NCI-H2107 (cell line): ENCODE measurements at regions not wholly inside any gene's neighbourhood (a gene's known extent, or its start where the extent isn't known, plus 50 kb on each side); places are given as distances from the start of the nearest gene placed in this dataset.

Experiments
- DNase-seq: peaks from one replicate; lab custom pipeline; 2025; lab: John Stamatoyannopoulos, UW

DNA sequence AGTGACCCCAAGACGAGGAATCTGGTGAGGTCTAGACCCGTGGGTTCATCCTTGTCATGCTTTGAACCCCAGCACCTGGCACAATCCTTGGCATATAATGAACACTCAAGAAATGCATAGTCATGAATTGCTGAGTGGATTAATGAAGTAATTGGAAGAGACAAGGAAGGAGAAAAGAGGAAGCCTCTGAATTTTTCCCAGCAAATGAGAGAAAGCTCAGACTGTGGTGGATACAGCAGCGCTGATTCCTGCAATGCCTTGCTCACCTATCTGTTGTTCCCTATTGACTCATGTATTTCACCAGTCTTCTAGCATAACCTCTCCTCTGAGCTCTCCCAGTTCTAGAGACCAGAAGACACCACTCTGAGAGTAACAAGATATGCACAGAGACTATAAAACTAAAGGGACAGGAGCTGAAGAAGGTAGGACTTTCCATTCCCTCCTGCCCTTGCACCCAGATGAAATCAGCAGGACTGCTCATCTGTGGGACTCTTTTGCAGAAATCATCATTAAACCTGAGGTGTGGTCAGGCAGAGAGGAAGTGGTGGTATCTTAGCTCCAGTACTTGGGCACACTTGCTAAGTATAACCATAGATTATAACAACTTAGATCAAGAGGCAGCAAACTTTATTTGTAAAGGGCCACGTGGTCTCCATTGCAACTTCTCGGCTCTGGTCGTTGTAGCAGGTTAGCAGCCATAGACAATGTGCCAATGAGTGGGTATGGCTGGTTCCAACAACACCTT is 102.8 kb downstream of the MAF start:
- no peak for DNase-seq

DNA sequence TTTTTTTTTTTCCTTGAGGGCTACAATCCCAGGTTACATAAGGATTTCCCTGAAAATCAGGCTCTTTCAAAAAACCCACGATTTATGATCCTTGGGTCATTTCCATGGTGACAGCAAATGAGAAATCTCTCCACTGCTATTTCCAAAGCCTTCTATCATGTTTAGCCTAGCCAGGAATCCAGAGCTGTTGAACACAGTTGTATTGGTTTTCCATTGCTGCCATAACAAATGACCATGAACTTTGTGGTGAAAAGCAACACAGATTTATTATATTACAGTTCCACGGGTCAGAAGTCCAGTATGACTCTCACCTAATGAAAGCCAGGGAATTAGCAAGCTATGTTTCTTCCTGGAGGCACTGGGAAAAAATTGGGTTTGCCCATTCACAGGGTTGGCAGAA is 106.6 kb downstream of the MAF start:
- no peak for DNase-seq

- DNase-seq: no peak
These were observed 108.5 kb downstream of the MAF start for GRCh38 chr16:79492036-79492435.

DNA sequence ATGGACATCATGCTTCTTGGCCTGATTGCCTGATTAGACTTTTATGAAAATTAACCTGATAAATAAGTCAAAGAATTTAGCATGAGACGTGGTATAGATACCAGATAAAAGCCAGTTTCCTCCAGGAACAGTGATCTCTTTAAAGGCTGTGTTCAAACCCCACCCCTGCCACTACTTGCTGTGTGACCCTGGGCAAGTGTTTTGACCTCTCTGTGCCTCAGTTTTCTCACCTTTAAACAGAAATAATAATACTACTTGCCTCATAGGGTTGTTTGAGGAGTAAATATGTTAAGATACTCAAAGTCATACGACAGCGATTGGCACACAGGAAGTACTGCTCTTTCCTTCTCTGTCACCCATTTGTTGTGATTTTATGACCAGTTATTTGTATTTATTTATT is 115.5 kb downstream of the MAF start:
- no peak for DNase-seq

DNA sequence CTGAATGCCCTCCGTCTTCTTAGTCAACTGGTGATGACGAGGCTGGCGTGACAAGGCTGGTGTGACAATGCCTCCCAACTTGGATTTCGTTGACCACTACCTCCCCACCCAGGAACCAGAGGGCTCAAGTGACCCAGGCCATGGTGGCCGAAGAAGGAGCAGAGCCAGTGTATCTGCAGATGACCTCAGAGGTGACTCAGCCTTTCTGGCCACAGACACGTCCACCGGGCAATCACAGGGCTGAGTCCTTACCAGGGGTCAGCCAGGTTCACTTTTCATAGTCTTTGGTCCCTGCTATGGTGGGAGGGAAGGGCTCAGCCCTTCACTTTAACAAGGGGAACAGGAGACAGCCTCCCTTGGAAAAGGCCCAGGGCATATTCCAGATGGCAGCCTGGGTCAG is 116.3 kb downstream of the MAF start:
- no peak for DNase-seq

GRCh38 chr16:79483336-79483735 is 117.2 kb downstream of the MAF start:
- DNase-seq: no peak

DNA sequence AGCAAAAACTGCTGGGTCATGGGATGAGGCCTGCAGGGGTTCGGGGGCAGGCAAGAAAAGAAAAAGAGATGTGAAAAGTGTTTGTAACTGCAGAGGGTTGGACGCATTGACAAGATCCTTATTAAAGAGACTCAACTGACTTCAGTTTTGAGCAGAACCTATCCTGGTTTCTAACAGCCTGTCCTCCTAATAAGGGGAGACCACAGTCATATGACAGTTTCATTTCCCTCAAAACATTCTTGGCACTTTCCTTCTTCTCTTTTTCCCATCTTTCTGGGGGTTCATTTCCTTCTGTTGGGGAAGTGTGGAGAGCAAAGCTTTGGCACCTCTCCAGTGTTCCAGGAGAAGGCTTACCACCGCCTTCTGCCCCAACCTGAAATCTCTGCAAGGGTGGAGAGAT is 118.5 kb downstream of the MAF start:
- no peak for DNase-seq

DNA sequence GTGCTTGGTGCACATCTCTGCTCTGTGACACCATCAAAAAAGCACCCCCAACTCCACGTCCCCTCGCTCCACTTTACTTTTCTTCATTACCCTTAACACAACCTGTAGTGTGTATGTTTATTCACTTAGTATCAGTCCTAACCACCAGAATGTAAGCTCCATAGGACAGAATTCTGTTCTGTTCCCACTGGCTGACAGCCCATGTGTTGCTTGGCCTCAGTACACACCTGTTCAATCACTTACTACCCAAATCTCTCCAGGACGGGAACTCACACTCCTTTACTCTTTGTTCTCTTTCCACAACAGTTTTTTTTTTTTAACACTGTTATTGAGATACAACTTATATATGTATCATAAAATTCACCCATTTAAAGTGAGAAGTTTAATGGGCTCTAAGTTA is 119.6 kb downstream of the MAF start:
- no peak for DNase-seq

DNA sequence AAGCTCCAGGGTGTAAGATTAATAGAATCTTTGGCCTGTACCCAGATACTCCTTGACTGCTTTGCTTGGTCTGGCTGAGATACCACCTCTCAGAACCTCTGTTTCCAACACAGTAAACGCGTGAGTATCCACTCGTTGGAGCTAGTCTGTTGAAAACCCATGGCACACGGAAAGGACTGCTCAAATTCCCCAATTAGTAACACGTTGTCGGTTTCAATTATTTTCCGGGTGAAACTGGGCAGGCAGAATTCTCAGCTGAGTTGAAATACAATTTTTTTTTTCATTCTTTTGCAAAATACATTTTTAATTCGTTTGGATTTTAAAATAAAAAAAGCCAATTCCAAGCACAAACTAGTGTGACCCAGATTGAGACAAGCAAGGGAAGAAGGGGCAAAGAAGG is 120.5 kb downstream of the MAF start:
- no peak for DNase-seq

DNA sequence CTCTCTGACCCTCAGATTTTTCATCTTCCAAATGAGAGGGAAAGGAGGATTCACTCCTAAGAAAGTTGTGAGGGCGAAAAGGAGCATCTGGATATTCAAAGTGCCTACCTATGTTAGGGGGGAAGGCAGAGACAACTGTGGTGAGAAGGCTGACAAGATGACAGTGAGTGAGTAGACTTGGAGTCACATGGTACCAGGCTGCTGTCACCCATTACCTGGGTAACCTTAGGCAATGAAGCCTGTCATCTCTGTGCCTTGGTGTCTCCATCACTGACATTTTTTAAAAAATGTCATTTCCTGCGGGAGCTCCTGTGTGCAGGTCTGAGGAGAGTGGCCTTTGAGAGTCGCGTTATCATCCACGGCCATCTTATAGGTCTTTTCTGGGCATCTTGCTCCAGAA is 124.0 kb downstream of the MAF start:
- no peak for DNase-seq

DNA sequence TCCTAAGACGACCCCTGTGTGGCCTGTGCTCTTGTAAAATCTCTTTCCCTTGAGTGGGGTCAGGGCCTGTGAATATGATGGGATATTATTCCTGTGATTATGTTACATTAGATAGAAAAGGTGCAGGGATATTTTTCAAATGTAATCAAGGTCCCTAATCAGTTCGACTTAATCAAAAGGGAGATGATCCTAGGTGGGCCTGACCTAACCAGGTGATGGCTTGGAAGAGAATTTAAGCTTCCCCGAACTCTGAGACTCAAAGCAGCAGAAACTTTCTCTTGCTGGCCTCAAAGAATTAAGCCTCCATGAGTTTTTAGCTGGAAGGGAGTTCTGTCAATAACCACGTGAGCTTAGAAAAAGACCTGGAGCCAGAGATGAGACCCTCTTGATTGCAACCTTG is 124.7 kb downstream of the MAF start:
- DNase-seq: no peak

DNA sequence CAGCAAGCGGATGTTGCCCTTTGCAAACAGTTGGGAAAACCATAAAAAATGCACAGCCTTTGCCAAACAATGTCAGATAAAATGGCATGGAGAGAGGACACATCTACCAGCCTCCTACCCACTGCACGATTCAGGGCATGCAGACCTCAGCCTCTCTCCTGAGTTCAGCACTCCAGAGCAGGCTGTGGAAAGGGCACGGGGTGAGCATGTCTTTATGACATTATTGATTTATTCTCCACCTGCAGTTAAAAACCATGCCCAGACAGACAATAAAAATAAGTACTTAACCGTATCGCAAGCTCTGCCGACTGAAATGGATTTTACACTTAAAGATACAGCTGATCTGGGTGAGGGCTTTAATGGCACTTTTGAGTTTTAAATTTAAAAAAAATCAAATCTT is 127.1 kb downstream of the MAF start:
- no peak for DNase-seq

GRCh38 chr16:79472426-79472825 is 128.1 kb downstream of the MAF start:
- no peak for DNase-seq

GRCh38 chr16:79469999-79470398 is 130.5 kb downstream of the MAF start:
- no peak for DNase-seq

GRCh38 chr16:79468631-79469030 is 131.9 kb downstream of the MAF start:
- DNase-seq: no peak

GRCh38 chr16:79468121-79468552 is 132.4 kb downstream of the MAF start:
- DNase-seq: no peak

DNA sequence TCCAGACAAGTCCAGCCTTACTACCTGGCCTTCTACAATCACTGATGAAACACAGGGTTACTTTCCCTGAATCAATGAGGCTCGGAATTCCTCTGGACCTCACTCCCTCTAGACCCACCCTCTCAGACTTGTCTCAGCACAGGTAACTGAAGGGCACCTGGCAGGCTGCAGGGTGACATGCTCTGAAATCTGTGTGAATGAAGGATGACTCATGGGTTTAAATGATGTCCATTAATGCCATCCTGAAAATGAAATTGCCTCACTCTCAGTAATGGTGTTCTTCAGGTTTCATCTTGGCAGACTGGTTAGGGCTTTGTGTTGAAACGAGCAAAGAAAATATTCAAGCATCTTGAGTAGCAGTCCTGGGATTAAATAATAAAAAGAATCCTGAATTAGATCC is 134.4 kb downstream of the MAF start:
- no peak for DNase-seq

GRCh38 chr16:79463841-79464240 is 136.7 kb downstream of the MAF start:
- no peak for DNase-seq

GRCh38 chr16:79456036-79456435 is 144.5 kb downstream of the MAF start:
- DNase-seq: no peak

GRCh38 chr16:79452671-79453070 is 147.9 kb downstream of the MAF start:
- DNase-seq: no peak

DNA sequence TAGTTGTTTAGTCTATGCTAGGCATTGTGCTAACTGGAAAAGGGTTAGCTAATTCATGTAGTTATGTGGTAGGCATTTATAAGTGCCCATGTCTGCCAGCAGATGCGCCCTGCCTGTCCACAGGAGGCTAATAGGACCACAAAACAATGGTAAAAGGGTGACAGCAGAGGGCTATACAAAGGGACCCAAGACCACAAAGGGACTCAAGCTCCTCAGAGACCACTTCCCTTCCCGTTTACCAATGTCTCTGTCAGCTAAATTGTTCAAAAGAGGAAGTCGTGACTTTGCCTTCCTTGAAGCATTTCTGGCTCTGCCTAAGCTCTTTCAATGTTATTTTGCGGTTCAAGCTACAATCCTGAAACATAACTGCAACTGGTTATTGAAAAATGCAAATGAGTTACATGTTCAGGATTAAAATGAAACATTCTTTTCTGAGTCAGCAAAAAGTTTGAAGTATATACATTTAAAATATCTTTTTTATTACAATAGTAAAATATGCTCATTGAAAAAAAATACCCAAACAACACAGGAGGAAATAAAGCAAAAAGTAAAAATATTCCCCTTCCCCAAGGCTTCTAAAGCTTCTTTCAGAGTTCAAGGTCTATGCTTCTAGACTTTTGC is 149.2 kb downstream of the MAF start:
- DNase-seq: no peak

DNA sequence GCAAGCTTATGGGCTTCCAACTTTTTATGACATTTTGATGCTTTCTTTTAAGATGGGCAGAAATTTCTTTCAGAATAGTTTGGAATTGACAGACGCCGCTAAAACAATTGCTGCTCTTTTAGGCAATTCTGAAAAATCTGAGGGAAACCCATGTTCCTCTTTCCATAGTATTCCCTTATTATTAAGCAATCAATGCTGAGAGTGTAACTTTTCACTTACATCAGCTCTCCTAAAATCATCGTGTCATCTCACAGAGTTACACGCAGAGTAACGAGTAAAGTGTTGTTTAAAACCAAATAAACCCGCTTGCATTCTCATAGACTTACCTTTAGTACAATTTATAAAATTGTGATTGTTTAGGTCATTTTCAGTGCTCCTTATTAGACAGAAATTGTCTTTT is 150.6 kb downstream of the MAF start:
- DNase-seq: no peak

DNA sequence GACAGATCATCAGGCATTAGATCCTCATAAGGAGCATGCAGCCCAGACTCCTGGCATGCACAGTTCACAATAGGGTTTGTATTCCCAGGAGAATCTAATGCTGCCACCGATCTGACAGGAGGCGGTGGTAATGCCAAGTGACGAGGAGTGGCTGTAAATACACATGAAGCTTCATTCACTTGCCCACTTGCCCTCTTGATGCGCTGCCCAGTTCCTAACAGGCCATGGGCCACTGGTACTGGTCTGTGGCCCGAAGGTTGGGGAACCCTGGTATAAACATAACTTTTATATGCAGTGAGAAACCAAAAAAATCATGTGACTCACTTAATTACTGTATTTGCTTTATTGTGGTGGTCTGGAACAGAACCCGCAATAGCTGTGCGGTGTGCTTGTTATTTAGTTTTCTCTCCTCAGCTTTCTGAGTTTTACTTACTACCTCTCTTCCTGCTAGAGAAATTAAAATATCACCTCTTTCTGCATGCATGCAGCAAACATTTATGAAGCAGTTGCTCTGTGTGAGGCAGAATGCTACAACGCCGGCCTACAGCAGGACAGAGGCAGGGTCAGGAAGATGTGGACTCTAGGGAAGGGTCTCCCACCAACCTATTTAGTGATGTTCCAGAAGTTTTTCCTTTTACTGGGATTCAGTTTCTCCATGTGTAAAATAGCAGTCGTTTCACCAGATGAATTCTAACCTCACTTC is 151.3 kb downstream of the MAF start:
- DNase-seq: no peak
